ENCODE measurements at regions not wholly inside any gene's neighbourhood (a gene's known extent, or its start where the extent isn't known, plus 50 kb on each side); places are given as distances from the start of the nearest gene placed in this dataset.

DNA sequence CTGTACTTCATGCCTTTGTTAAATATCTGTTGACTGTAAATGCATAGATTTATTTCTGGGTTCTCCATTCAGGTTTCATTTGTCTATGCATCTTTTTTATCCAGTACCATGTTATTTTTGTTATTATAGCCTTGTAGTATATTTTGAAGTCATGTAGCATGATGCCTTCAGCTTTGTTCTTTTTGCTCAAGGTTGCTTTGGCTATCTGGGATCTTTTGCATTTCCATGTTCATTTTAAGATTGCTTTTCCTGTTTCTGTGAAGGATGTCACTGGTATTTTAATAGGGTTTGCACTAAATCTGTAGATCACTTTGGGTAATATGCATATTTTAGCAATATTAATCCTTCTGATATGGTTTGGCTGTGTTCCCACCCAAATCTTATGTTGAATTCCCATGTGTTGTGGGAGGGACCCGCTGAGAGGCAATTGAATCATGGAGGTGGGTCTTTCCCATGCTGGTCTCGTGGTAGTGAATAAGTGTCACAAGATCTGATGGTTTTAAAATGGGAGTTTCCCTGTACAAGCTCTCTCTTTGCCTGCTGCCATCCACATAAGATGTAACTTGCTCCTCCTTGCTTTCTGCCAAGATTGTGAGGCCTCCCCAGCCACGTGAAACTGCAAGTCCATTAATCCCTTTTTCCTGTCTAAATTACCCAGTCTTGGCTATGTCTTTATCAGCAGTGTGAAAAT, 302.8 kb upstream of the SEMA3C start:
- TF ChIP-seq POLR2A (IDR thresholded peaks at IDR 0.05) (no peak), EP300 (IDR thresholded peaks at IDR 0.05) (no peak)
- TF ChIP-seq, protein P1, sequence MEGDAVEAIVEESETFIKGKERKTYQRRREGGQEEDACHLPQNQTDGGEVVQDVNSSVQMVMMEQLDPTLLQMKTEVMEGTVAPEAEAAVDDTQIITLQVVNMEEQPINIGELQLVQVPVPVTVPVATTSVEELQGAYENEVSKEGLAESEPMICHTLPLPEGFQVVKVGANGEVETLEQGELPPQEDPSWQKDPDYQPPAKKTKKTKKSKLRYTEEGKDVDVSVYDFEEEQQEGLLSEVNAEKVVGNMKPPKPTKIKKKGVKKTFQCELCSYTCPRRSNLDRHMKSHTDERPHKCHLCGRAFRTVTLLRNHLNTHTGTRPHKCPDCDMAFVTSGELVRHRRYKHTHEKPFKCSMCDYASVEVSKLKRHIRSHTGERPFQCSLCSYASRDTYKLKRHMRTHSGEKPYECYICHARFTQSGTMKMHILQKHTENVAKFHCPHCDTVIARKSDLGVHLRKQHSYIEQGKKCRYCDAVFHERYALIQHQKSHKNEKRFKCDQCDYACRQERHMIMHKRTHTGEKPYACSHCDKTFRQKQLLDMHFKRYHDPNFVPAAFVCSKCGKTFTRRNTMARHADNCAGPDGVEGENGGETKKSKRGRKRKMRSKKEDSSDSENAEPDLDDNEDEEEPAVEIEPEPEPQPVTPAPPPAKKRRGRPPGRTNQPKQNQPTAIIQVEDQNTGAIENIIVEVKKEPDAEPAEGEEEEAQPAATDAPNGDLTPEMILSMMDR (IDR thresholded peaks at IDR 0.05) = no peak

All from ovary (tissue), 3 donors.